Breast epithelium (tissue), 3 donors: ENCODE measurements at regions not wholly inside any gene's neighbourhood (a gene's known extent, or its start where the extent isn't known, plus 50 kb on each side); places are given as distances from the start of the nearest gene placed in this dataset.

Experiments used
- POLR2A ChIP-seq: fragments of 450-650 bp; IDR thresholded peaks from one replicate; pipeline ENCODE4 v1.6.1; 2016; ENCODE audit warnings: antibody characterized with exemption, mild to moderate bottlenecking, moderate library complexity
- POLR2AphosphoS5 ChIP-seq, 3 donors: sonication (generic); formaldehyde crosslinking; IDR thresholded peaks; one replicate each; pipeline ENCODE4 v1.6.1; 2017; ENCODE audit warnings: antibody characterized with exemption in 3 of 3

GRCh38 chr2:240319221-240319854, 116.1 kb upstream of the GPC1 start:
- TF ChIP-seq POLR2A (no peak), POLR2AphosphoS5 (IDR thresholded peaks at IDR 0.05) (no peak)
